Neuronal stem cell (in vitro differentiated cells): ENCODE measurements at regions not wholly inside any gene's neighbourhood (a gene's known extent, or its start where the extent isn't known, plus 50 kb on each side); places are given as distances from the start of the nearest gene placed in this dataset.

ENCODE experiments used
- DNase-seq: peaks from one replicate; pipeline ENCODE4 v3.0.0-alpha.2; 2013; ENCODE audit warnings: low spot score
- H2AFZ ChIP-seq: one replicate; pipeline ENCODE4 v1.6.1; 2013; ENCODE audit warnings: mild to moderate bottlenecking, low read length, inconsistent platforms
- H2AK5ac ChIP-seq: 2 replicates; pipeline ENCODE4 v1.6.1; 2013; ENCODE audit warnings: low read depth, mild to moderate bottlenecking, inconsistent platforms, low read length, moderate library complexity, mixed read lengths
- H2BK120ac ChIP-seq: 2 replicates; pipeline ENCODE4 v1.6.1; 2013; ENCODE audit warnings: low read depth, mild to moderate bottlenecking, inconsistent platforms, low read length, moderate library complexity, mixed read lengths
- H2BK12ac ChIP-seq: one replicate; pipeline ENCODE4 v1.6.1; 2013; ENCODE audit warnings: low read length, inconsistent platforms
- H2BK15ac ChIP-seq: 2 replicates; pipeline ENCODE4 v1.6.1; 2013; ENCODE audit warnings: mild to moderate bottlenecking, low read length, inconsistent platforms, mixed read lengths
- H2BK5ac ChIP-seq: one replicate; pipeline ENCODE4 v1.6.1; 2013; ENCODE audit warnings: inconsistent platforms, mild to moderate bottlenecking, low read length, moderate library complexity
- H3K14ac ChIP-seq: one replicate; pipeline ENCODE4 v1.6.1; 2013; ENCODE audit warnings: low read length, inconsistent platforms
- H3K18ac ChIP-seq: 2 replicates; pipeline ENCODE4 v1.6.1; 2013; ENCODE audit warnings: low read length, inconsistent platforms
- H3K23ac ChIP-seq: 2 replicates; pipeline ENCODE4 v1.6.1; 2013; ENCODE audit warnings: low read depth, mild to moderate bottlenecking, mixed read lengths, low read length, inconsistent platforms; ENCODE audit not compliant: poor library complexity
- H3K27ac ChIP-seq: replicated peaks from 3 replicates; pipeline ENCODE4 v1.5.1; 2013; ENCODE audit warnings: low read length, inconsistent platforms
- H3K27me3 ChIP-seq, 3 experiments: 2 replicates each; pipeline ENCODE4 v1.6.1; 2013; ENCODE audit warnings: low read length in 3 of 3, mild to moderate bottlenecking in 2 of 3, inconsistent platforms in 1 of 3, low read depth in 1 of 3, mixed read lengths in 1 of 3, moderate library complexity in 1 of 3; ENCODE audit not compliant: control insufficient read depth in 3 of 3, insufficient read depth in 3 of 3
- H3K36me3 ChIP-seq, 2 donors: replicated peaks in 1 of 2; 2 replicates each; pipeline ENCODE4 v1.6.1; 2013; ENCODE audit warnings: low read length in 2 of 2; ENCODE audit not compliant: control insufficient read depth in 2 of 2, insufficient read depth in 2 of 2
- H3K4ac ChIP-seq: 2 replicates; pipeline ENCODE4 v1.6.1; 2013; ENCODE audit warnings: inconsistent platforms, mild to moderate bottlenecking, low read length, moderate library complexity
- H3K4me1 ChIP-seq, 2 donors: 1 replicate in 1 of 2; 2 replicates in 1 of 2; pipeline ENCODE4 v1.6.1; 2013; ENCODE audit warnings: low read length in 2 of 2, low read depth in 1 of 2; ENCODE audit not compliant: control insufficient read depth in 2 of 2, insufficient read depth in 1 of 2
- H3K4me2 ChIP-seq: one replicate; pipeline ENCODE4 v1.6.1; 2013; ENCODE audit warnings: mild to moderate bottlenecking, low read length, inconsistent platforms; ENCODE audit not compliant: insufficient read depth, poor library complexity, severe bottlenecking
- H3K4me3 ChIP-seq, 2 donors: 2 replicates each; pipeline ENCODE4 v1.5.1; 2013; ENCODE audit warnings: low read length in 2 of 2, mild to moderate bottlenecking in 2 of 2, inconsistent platforms in 1 of 2, moderate library complexity in 1 of 2
- H3K79me1 ChIP-seq: one replicate; pipeline ENCODE4 v1.6.1; 2013; ENCODE audit warnings: low read depth, mild to moderate bottlenecking, inconsistent platforms, low read length, moderate library complexity
- H3K9ac ChIP-seq: one replicate; pipeline ENCODE4 v1.6.1; 2013; ENCODE audit warnings: mild to moderate bottlenecking, low read depth, low read length, inconsistent platforms; ENCODE audit not compliant: poor library complexity
- H3K9me3 ChIP-seq, 2 donors: replicated peaks in 1 of 2; 2 replicates each; pipeline versions ENCODE3 to v1.6.1; 2013; ENCODE audit warnings: low read length in 2 of 2, mild to moderate bottlenecking in 2 of 2, inconsistent platforms in 1 of 2, low read depth in 1 of 2, mixed read lengths in 1 of 2, moderate library complexity in 1 of 2; ENCODE audit not compliant: control insufficient read depth in 2 of 2, insufficient read depth in 1 of 2
- H4K8ac ChIP-seq: one replicate; pipeline ENCODE4 v1.6.1; 2013; ENCODE audit warnings: low read depth, mild to moderate bottlenecking, inconsistent platforms, low read length, moderate library complexity
- H4K91ac ChIP-seq: one replicate; pipeline ENCODE4 v1.6.1; 2013; ENCODE audit warnings: low read length, low read depth, mild to moderate bottlenecking, inconsistent platforms; ENCODE audit not compliant: poor library complexity
- WGBS, 2 donors: extraction: QIAGEN DNeasy Blood & Tissue Kit; methylation state at CpG; one replicate each; pipeline ENCODE4 v1.1.7; 2013; ENCODE audit warnings: missing lambda C conversion rate in 2 of 2, mixed read lengths in 1 of 2; ENCODE audit not compliant: insufficient read length in 2 of 2, insufficient replicate concordance in 1 of 2; ENCODE audit errors: extremely low coverage in 2 of 2; 5-methylcytosine and 5-hydroxymethylcytosine counted together

DNA sequence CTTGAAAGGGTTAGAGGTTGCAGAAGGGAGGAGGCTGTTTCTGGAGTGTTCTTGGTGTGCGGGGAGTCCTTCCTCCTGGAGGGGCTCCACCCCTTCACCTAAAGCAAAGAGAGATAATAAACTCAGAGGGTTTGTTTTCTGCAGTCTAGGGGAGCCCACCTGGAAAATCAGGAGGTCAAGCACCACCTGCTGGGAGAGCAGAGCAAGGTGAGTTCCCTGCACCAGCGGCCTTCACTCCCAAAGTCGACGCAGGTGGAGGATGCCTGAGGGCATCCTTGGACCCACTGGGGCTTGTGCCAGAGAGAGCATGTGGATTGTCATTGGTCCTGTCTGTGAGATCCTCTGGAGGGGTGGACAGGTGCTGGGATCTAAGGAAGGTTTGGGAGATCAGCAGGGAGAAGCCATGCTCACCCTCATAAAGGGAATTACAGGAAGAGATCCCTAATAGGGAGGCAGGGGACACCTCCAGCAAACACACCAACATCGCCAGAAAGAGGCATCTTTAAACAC lies 116.7 kb downstream of the KCNF1 start:
- H3K27me3 ChIP-seq, result peaks cover 0 to 4% (median 0%) of the 10 kb centered on the region in 3 experiments
- no peak overlapping the region for H2AFZ ChIP-seq
- no peak overlapping the region for H3K4ac ChIP-seq
- no peak overlapping the region for H3K27ac ChIP-seq
- no peak overlapping the region for H3K23ac ChIP-seq
- H2BK12ac ChIP-seq, result no peak overlapping the region
- DNase-seq, result no peak
- H3K4me2 ChIP-seq, result no peak overlapping the region
- H3K9ac ChIP-seq, result no peak overlapping the region
- H3K4me1 ChIP-seq, result no peaks in the 10 kb centered on the region
- no peak overlapping the region for H3K4me3 ChIP-seq
- no peak overlapping the region for H2BK120ac ChIP-seq
- H2BK5ac ChIP-seq, result no peak overlapping the region
- no peak overlapping the region for H2AK5ac ChIP-seq
- H3K79me1 ChIP-seq, result no peaks in the 10 kb centered on the region
- peaks cover 0 to 7% of the 10 kb centered on the region in 2 donors for H3K9me3 ChIP-seq
- H4K91ac ChIP-seq, result no peak overlapping the region
- WGBS, 2 donors, result no CpG with 5 or more reads among the region's 5 CpGs
- no peaks in the 10 kb centered on the region for H3K36me3 ChIP-seq
- no peak overlapping the region for H2BK15ac ChIP-seq
- H4K8ac ChIP-seq, result no peak overlapping the region
- no peak overlapping the region for H3K14ac ChIP-seq
- no peak overlapping the region for H3K18ac ChIP-seq

DNA sequence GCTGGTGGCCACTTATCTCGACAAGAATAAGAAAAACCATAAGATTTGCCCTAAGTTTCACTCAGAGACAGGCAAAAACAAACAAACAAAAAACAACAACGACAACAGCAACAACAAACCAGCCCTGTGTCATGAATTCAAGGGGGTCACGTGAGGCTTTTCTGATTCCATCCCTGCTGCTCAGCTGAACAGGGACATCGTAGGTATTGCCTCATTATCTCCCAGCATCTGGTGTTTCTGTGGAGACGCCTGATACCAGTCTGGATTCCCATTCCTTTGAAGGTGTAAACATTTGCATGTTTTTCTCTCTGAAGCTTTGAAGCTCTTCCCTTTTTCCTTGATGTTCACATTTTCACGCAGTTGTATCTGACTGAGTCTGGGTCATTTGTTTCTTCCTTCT lies 117.4 kb downstream of the KCNF1 start:
- Histone ChIP-seq H3K36me3 (no peaks in the 10 kb centered on the region), H3K4ac (no peak overlapping the region), H3K4me3 (no peak overlapping the region), H3K14ac (no peak overlapping the region), H3K4me2 (no peak overlapping the region), H2AK5ac (no peak overlapping the region), H4K8ac (no peak overlapping the region), H3K27me3 (peaks cover 0 to 4% (median 0%) of the 10 kb centered on the region in 3 experiments), H2BK120ac (no peak overlapping the region), H2BK15ac (no peak overlapping the region), H3K4me1 (no peaks in the 10 kb centered on the region), H3K18ac (no peak overlapping the region), H2BK5ac (no peak overlapping the region), H3K27ac (no peak overlapping the region), H3K79me1 (no peaks in the 10 kb centered on the region), H2AFZ (no peak overlapping the region), H2BK12ac (no peak overlapping the region), H3K23ac (no peak overlapping the region), H4K91ac (no peak overlapping the region), H3K9ac (no peak overlapping the region), H3K9me3 (peaks cover 0 to 12% of the 10 kb centered on the region in 2 donors)
- no CpG with 5 or more reads among the region's 6 CpGs for WGBS, 2 donors
- no peak for DNase-seq

DNA sequence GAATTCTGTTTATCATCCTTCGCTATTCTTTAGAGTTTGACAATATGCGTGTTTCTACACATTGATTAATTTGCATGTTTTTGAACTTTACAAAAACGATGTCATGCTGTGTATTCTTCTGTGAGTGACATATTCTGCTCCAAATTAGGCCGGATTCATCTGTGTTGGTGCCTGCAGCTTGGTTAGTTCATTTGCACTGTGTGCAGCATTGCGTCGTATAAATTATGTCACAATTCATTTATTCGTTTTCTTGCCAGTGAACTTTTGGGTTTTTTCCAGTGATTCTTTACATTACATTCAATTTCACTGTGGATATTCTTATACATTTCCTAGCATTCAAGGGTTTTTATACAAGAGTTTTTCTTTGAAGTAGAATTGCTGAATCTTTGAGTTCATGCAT lies 118.3 kb downstream of the KCNF1 start:
- H3K4me1 ChIP-seq, result no peaks in the 10 kb centered on the region
- H2BK12ac ChIP-seq, result no peak overlapping the region
- DNase-seq, result no peak
- no peak overlapping the region for H2BK120ac ChIP-seq
- no peaks in the 10 kb centered on the region for H3K79me1 ChIP-seq
- no peak overlapping the region for H3K4me3 ChIP-seq
- H3K27me3 ChIP-seq, result peaks cover 0 to 4% (median 0%) of the 10 kb centered on the region in 3 experiments
- H4K8ac ChIP-seq, result no peak overlapping the region
- no peak overlapping the region for H4K91ac ChIP-seq
- no CpG with 5 or more reads among the region's 7 CpGs for WGBS, 2 donors
- H3K18ac ChIP-seq, result no peak overlapping the region
- no peak overlapping the region for H3K9ac ChIP-seq
- H3K23ac ChIP-seq, result no peak overlapping the region
- no peak overlapping the region for H2BK15ac ChIP-seq
- H3K14ac ChIP-seq, result no peak overlapping the region
- H2AFZ ChIP-seq, result no peak overlapping the region
- peaks cover 0 to 18% of the 10 kb centered on the region in 2 donors for H3K9me3 ChIP-seq
- no peak overlapping the region for H2BK5ac ChIP-seq
- H3K4me2 ChIP-seq, result no peak overlapping the region
- no peak overlapping the region for H3K4ac ChIP-seq
- H3K27ac ChIP-seq, result no peak overlapping the region
- H2AK5ac ChIP-seq, result no peak overlapping the region
- no peaks in the 10 kb centered on the region for H3K36me3 ChIP-seq

DNA sequence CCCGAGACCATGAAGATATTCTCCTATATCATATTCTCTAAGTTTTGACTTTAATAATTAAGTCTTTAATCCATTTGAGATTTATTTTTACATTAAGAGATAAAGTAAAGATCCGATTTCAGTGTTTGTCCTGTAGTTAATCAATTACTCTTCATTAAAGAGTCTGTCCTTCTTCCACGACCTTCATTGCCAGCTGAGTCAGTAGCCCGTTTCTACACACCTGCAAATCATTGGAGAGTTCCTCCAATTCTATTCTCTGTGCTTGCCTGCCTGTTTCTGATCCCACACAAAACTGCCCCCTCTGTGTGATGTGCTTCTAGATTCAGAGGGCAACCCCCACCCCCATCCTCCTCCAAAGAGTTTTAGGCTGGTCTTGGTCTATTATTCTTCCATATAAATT lies 119.2 kb downstream of the KCNF1 start:
- peaks cover 0 to 4% (median 0%) of the 10 kb centered on the region in 3 experiments for H3K27me3 ChIP-seq
- H4K8ac ChIP-seq, result no peak overlapping the region
- no peak overlapping the region for H3K18ac ChIP-seq
- H2BK15ac ChIP-seq, result no peak overlapping the region
- no peak overlapping the region for H2BK120ac ChIP-seq
- no peak overlapping the region for H2BK5ac ChIP-seq
- no peak overlapping the region for H3K27ac ChIP-seq
- H3K4me2 ChIP-seq, result no peak overlapping the region
- no peak overlapping the region for H3K4me3 ChIP-seq
- no peak for DNase-seq
- H3K79me1 ChIP-seq, result no peaks in the 10 kb centered on the region
- no peak overlapping the region for H3K23ac ChIP-seq
- H3K9me3 ChIP-seq, result peaks cover 0 to 18% of the 10 kb centered on the region in 2 donors
- H2AFZ ChIP-seq, result no peak overlapping the region
- WGBS, 2 donors, result no CpG with 5 or more reads among the region's 4 CpGs
- no peak overlapping the region for H3K4ac ChIP-seq
- H3K4me1 ChIP-seq, result no peaks in the 10 kb centered on the region
- H4K91ac ChIP-seq, result no peak overlapping the region
- no peak overlapping the region for H3K9ac ChIP-seq
- H3K14ac ChIP-seq, result no peak overlapping the region
- H2BK12ac ChIP-seq, result no peak overlapping the region
- no peaks in the 10 kb centered on the region for H3K36me3 ChIP-seq
- H2AK5ac ChIP-seq, result no peak overlapping the region
